ENCODE measurements at regions not wholly inside any gene's neighbourhood (a gene's known extent, or its start where the extent isn't known, plus 50 kb on each side); places are given as distances from the start of the nearest gene placed in this dataset.

DNA sequence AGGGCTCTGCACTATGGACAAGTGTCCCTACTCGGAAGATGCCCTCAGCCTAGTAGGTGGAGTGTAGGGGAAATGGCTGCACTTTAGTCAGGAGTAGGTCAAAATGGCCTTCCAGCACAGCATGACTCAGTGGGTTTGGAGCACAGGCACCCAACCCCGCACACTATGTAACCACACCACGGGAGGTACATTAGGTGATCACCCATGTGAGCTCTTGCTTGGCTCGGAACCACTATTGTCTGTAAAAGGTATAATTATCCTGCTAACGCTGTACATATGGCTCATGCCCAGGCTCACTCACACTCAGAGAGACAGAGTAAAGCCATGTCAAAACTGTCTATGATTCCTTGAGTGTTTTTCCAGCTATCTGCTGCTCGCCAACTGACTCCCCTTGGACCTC is 156.9 kb upstream of the DACH1 start:
- Histone ChIP-seq H3K4me1 (ENCODE audit: insufficient read depth, low read length) (no peaks in the 10 kb centered on the region), H3K36me3 (ENCODE audit: insufficient read depth, low read depth, low read length) (no peaks in the 10 kb centered on the region), H3K9ac (ENCODE audit: low read depth, low read length) (no peak overlapping the region), H3K9me3 (ENCODE audit: insufficient read depth, low read depth, low read length) (no peaks in the 10 kb centered on the region), H3K27ac (ENCODE audit: low read length) (no peak overlapping the region), H3K27me3 (ENCODE audit: insufficient read depth, low read length) (no peaks in the 10 kb centered on the region), H3K4me3 (ENCODE audit: low read length) (no peak overlapping the region)

DNA sequence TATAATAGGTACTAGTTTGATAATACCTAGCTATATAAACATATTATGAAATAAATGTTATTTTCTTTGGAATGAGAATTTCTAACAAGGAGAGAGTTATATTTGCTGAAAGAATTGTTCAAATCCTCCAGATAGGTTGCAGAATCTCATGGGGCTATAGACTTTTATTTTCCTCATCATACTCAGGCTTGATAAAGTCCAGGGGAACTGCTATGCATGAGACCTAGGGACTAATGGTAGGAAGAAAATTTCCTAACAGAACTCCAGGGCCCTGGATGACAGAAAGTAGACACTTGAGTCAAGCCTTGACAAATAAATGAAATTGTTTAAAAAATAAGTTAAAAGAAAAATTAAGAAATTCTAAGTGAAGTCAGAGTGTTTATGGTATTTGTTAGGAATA is 138.5 kb upstream of the DACH1 start:
- no peak overlapping the region for H3K27ac ChIP-seq (ENCODE audit: low read length)
- H3K4me1 ChIP-seq (ENCODE audit: insufficient read depth, low read length), result no peaks in the 10 kb centered on the region
- no peaks in the 10 kb centered on the region for H3K27me3 ChIP-seq (ENCODE audit: insufficient read depth, low read length)
- no peaks in the 10 kb centered on the region for H3K9me3 ChIP-seq (ENCODE audit: insufficient read depth, low read depth, low read length)
- no peak overlapping the region for H3K9ac ChIP-seq (ENCODE audit: low read depth, low read length)
- no peaks in the 10 kb centered on the region for H3K36me3 ChIP-seq (ENCODE audit: insufficient read depth, low read depth, low read length)
- no peak overlapping the region for H3K4me3 ChIP-seq (ENCODE audit: low read length)

DNA sequence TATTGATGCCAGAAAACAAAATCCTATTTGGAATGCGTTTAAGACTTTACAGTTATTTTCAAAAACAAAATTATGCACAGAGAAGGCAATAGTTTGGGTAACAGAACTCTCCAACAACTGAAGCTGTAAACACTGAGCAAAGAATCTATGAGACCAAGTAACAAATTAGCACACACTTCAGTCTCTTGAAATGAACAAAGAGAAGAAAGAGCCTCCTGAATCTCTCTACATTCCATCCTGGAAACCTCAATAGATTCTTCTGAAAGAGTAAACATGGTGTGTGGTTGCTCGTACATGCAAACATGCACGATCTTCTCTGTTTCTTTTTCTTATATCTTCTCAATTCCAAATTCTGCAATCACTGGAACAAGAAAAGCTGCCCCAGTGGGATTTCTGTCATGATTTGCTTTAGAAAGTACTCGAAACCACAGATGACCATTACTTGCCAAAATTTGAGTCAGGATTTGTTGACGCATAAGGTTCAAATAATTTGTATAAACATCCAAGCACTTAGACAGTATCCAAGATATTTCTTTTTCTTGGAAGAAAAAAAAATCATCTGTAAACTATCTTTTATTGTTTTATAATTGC is 137.9 kb upstream of the DACH1 start:
- Histone ChIP-seq H3K36me3 (ENCODE audit: insufficient read depth, low read depth, low read length) (no peaks in the 10 kb centered on the region), H3K4me1 (ENCODE audit: insufficient read depth, low read length) (no peaks in the 10 kb centered on the region), H3K27me3 (ENCODE audit: insufficient read depth, low read length) (no peaks in the 10 kb centered on the region), H3K4me3 (ENCODE audit: low read length) (no peak overlapping the region), H3K9ac (ENCODE audit: low read depth, low read length) (no peak overlapping the region; the same call in 1 of the 2 replicates), H3K27ac (ENCODE audit: low read length) (no peak overlapping the region), H3K9me3 (ENCODE audit: insufficient read depth, low read depth, low read length) (no peaks in the 10 kb centered on the region)

DNA sequence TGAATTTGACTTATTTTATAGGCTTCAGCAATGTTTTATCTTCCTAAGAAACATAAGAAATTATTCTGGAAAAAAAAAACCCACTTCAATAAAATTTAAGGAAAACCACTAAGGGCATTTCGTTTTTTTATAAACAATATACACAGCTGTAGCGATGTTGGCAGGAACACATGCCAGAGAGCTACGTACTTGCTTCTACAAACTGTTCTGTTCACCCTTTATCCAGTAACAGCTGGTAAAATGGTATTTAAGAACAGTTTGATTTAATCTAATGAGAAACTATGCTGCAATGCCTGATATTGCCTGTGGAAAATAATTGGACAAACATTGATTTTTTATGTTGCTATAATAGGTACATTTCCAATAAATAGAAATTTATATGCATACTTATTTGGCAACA is 137.2 kb upstream of the DACH1 start:
- no peaks in the 10 kb centered on the region; the same call in 1 of the 2 replicates for H3K9me3 ChIP-seq (ENCODE audit: insufficient read depth, low read depth, low read length)
- H3K9ac ChIP-seq (ENCODE audit: low read depth, low read length), result no peak overlapping the region
- no peak overlapping the region for H3K4me3 ChIP-seq (ENCODE audit: low read length)
- no peaks in the 10 kb centered on the region for H3K4me1 ChIP-seq (ENCODE audit: insufficient read depth, low read length)
- H3K27me3 ChIP-seq (ENCODE audit: insufficient read depth, low read length), result no peaks in the 10 kb centered on the region
- no peak overlapping the region for H3K27ac ChIP-seq (ENCODE audit: low read length)
- no peaks in the 10 kb centered on the region for H3K36me3 ChIP-seq (ENCODE audit: insufficient read depth, low read depth, low read length)

DNA sequence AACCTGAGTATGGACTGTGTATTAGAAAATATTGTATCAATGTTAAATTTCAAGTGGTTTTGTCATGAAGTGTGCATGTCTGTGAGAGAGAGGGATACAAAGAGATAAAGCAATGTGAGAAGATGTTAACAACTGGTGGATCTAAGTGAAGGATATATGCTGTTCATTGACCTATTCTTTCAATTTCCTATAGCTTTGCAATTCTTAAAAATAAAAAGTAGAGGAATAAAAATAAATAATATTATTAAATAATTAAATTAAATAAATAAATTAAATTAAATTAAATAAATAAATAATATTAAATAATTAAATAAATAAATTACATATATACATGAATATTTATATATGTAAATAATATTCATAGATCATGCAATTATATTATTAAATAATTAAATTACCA is 131.2 kb upstream of the DACH1 start:
- no peak overlapping the region for H3K9ac ChIP-seq (ENCODE audit: low read depth, low read length)
- no peak overlapping the region for H3K4me3 ChIP-seq (ENCODE audit: low read length)
- H3K36me3 ChIP-seq (ENCODE audit: insufficient read depth, low read depth, low read length), result no peaks in the 10 kb centered on the region
- H3K27me3 ChIP-seq (ENCODE audit: insufficient read depth, low read length), result no peaks in the 10 kb centered on the region
- no peak overlapping the region for H3K27ac ChIP-seq (ENCODE audit: low read length)
- no peaks in the 10 kb centered on the region; the same call in 1 of the 2 replicates for H3K9me3 ChIP-seq (ENCODE audit: insufficient read depth, low read depth, low read length)
- no peaks in the 10 kb centered on the region for H3K4me1 ChIP-seq (ENCODE audit: insufficient read depth, low read length)

DNA sequence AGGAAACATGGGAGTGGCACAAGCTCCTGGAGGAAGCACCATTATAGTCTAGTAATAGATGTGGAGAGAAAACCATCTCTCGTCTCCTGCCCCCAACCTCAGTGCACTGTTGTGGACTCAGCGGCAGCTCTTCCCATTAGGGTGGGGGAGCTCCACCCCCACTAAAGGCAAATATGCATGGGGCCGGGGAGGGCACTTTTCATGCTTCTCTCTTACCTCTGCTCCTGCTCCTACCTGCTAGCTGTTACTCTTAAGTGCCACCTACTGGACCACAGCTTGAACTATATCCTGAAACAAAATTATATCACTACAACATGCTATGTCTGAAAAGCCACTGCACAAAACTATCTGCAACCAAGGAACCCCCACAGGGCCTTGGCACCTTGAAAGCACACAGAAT is 112.6 kb upstream of the DACH1 start:
- Histone ChIP-seq H3K36me3 (ENCODE audit: insufficient read depth, low read depth, low read length) (no peaks in the 10 kb centered on the region), H3K9ac (ENCODE audit: low read depth, low read length) (no peak overlapping the region), H3K4me3 (ENCODE audit: low read length) (no peak overlapping the region)

DNA sequence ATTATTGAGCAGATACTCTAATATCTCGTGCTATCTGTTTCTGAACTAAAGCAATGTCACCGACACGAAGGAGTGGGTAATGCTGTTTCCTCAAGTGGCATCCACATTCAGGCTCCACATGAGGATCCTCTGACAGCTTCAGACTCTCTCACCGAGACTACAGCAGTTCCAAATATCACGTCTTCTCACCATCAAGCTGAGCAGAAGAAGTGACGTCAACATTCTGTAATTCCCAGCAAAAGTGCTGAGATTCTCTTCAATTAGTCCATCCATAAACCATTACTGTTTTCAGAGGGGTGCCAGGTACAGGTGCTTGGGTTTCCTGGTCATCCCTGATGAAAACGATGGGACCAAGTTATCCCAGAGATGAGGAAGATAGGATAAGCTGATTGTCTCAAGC is 110.0 kb upstream of the DACH1 start:
- Histone ChIP-seq H3K9me3 (ENCODE audit: insufficient read depth, low read depth, low read length) (no peaks in the 10 kb centered on the region), H3K36me3 (ENCODE audit: insufficient read depth, low read depth, low read length) (no peaks in the 10 kb centered on the region), H3K27ac (ENCODE audit: low read length) (no peak overlapping the region)

More for the DNA sequence above, 112.6 kb upstream of the DACH1 start:
- H3K9me3 ChIP-seq (ENCODE audit: insufficient read depth, low read depth, low read length), result no peaks in the 10 kb centered on the region
- no peaks in the 10 kb centered on the region for H3K27me3 ChIP-seq (ENCODE audit: insufficient read depth, low read length)
- H3K27ac ChIP-seq (ENCODE audit: low read length), result no peak overlapping the region
- H3K4me1 ChIP-seq (ENCODE audit: insufficient read depth, low read length), result no peaks in the 10 kb centered on the region

DNA sequence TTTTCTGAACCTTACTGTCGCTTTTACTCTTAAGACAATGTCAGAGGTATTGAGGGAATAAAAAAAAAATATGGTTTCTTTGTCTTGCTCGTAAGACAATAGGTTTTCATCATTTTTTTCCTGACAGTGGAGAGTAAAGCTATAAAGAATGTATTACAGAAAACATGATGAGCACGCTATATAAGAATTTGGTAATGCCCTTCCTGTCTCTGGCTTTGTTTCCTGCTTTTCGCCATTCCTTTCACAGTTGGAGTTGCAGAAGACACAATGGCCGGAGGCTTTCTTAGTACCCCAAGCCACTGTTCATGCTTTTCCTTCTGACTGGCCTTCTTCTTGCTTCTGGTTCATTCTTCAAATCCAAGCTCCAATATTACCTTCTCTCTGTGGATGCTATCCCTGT is 101.0 kb upstream of the DACH1 start:
- Histone ChIP-seq H3K4me3 (ENCODE audit: low read length) (no peak overlapping the region), H3K27ac (ENCODE audit: low read length) (no peak overlapping the region), H3K4me1 (ENCODE audit: insufficient read depth, low read length) (peaks cover 11% of the 10 kb centered on the region; the same call in 1 of the 2 replicates), H3K9me3 (ENCODE audit: insufficient read depth, low read depth, low read length) (no peaks in the 10 kb centered on the region), H3K36me3 (ENCODE audit: insufficient read depth, low read depth, low read length) (no peaks in the 10 kb centered on the region), H3K27me3 (ENCODE audit: insufficient read depth, low read length) (no peaks in the 10 kb centered on the region), H3K9ac (ENCODE audit: low read depth, low read length) (no peak overlapping the region)

More for the DNA sequence above, 110.0 kb upstream of the DACH1 start:
- Histone ChIP-seq H3K4me3 (ENCODE audit: low read length) (no peak overlapping the region), H3K9ac (ENCODE audit: low read depth, low read length) (no peak overlapping the region), H3K27me3 (ENCODE audit: insufficient read depth, low read length) (no peaks in the 10 kb centered on the region), H3K4me1 (ENCODE audit: insufficient read depth, low read length) (no peaks in the 10 kb centered on the region)

DNA sequence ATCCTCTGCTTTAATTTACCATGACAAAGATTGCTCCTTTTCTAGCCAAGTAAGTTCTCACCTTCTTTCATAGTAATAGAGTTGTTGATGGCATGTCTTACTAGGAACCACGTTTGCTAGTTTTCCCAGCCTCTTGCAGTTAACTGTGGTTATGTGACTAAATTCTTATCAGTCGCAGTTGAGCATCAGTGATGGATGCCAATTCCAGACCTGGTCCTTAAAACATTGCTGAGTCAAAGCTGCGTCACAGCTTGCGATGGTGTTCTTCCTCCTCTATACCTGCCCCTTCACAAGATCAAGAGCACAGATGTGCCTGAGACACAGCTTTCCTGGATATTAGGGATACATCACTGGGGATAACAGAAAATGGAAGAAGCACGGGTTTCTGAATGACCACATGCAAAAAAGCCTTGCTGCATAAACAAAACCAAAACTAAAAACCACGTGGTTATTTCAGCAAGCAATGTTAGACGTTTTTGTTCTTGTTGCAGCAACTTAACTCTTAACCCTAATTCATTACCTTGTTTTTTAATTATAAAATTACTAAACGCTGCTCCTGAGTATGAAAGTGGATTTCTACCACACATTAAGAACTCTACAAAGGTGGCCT is 97.6 kb upstream of the DACH1 start:
- H3K9ac ChIP-seq (ENCODE audit: low read depth, low read length), result no peak overlapping the region
- H3K9me3 ChIP-seq (ENCODE audit: insufficient read depth, low read depth, low read length), result no peaks in the 10 kb centered on the region
- no peak overlapping the region for H3K4me3 ChIP-seq (ENCODE audit: low read length)
- H3K27ac ChIP-seq (ENCODE audit: low read length), result no peak overlapping the region
- H3K36me3 ChIP-seq (ENCODE audit: insufficient read depth, low read depth, low read length), result no peaks in the 10 kb centered on the region
- H3K27me3 ChIP-seq (ENCODE audit: insufficient read depth, low read length), result no peaks in the 10 kb centered on the region
- peaks cover 11% of the 10 kb centered on the region; the same call in 1 of the 2 replicates for H3K4me1 ChIP-seq (ENCODE audit: insufficient read depth, low read length)

DNA sequence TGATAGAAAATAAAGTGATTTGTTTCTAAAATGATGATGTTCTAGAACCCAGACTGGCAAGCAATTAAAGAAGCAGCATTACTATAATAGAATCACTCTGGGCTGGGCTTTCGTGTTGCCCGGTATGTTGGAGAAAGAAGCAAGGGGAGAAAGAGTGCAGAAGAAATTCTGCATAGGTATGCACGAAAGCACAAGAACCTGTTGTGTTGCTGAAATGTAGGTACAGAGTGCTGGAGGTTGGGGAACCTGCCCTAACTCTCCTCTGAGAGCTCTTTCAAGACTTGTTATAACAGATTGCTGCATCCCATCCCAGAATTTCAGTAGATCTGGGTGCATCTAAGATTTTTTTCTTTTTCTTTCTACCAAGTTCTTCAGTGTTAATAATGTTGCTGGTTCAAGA is 95.7 kb upstream of the DACH1 start:
- Histone ChIP-seq H3K4me3 (ENCODE audit: low read length) (no peak overlapping the region), H3K9ac (ENCODE audit: low read depth, low read length) (no peak overlapping the region), H3K4me1 (ENCODE audit: insufficient read depth, low read length) (0 out of 2 replicates have a peak, but pooled peaks cover 4% of the 10 kb centered on the region), H3K27me3 (ENCODE audit: insufficient read depth, low read length) (no peaks in the 10 kb centered on the region), H3K27ac (ENCODE audit: low read length) (no peak overlapping the region), H3K36me3 (ENCODE audit: insufficient read depth, low read depth, low read length) (no peaks in the 10 kb centered on the region), H3K9me3 (ENCODE audit: insufficient read depth, low read depth, low read length) (no peaks in the 10 kb centered on the region)

DNA sequence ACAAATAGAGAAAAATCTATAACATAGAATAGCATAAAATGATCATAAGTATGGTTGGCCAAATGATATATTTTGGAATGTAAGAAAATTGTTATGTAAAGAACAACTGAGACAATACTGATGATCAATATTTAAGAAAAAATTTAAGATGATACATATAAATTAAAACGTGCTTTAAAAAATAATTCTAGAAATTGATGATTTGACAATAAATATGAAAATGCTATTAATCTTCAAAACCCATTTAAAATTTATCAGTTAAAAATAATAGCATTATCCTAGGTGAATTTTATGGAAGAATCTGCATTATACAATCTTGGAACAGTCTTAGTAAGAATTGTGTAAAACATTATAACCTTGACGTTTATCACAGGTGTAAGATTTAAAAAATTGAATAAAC is 95.1 kb upstream of the DACH1 start:
- H3K27ac ChIP-seq (ENCODE audit: low read length), result no peak overlapping the region
- no peak overlapping the region for H3K4me3 ChIP-seq (ENCODE audit: low read length)
- no peak overlapping the region for H3K9ac ChIP-seq (ENCODE audit: low read depth, low read length)
- no peaks in the 10 kb centered on the region for H3K27me3 ChIP-seq (ENCODE audit: insufficient read depth, low read length)
- H3K36me3 ChIP-seq (ENCODE audit: insufficient read depth, low read depth, low read length), result no peaks in the 10 kb centered on the region
- H3K4me1 ChIP-seq (ENCODE audit: insufficient read depth, low read length), result 0 out of 2 replicates have a peak, but pooled peaks cover 4% of the 10 kb centered on the region
- H3K9me3 ChIP-seq (ENCODE audit: insufficient read depth, low read depth, low read length), result no peaks in the 10 kb centered on the region

DNA sequence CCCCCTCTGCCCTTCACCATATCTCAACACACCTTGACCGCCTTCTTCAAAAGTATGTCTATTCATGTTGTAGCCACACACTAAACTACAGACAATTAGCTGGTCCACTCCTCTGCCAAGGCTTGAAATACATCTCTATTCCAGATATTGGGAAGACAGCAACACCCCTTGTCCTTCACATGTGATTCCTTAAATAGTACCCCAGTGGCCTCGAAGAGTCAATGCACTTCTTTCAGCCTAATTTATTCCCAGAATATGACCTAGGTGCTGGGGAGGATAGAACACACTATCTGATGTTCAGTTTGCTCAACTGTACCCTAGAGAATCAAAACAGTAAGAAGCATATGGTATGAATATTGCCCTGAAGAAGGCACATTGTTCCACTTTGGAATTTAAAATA is 82.4 kb upstream of the DACH1 start:
- Histone ChIP-seq H3K36me3 (ENCODE audit: insufficient read depth, low read depth, low read length) (no peaks in the 10 kb centered on the region), H3K4me1 (ENCODE audit: insufficient read depth, low read length) (no peaks in the 10 kb centered on the region), H3K27ac (ENCODE audit: low read length) (no peak overlapping the region), H3K9me3 (ENCODE audit: insufficient read depth, low read depth, low read length) (no peaks in the 10 kb centered on the region), H3K27me3 (ENCODE audit: insufficient read depth, low read length) (no peaks in the 10 kb centered on the region), H3K4me3 (ENCODE audit: low read length) (no peak overlapping the region), H3K9ac (ENCODE audit: low read depth, low read length) (no peak overlapping the region)
